Keratinocyte (primary cell): ENCODE measurements at regions not wholly inside any gene's neighbourhood (a gene's known extent, or its start where the extent isn't known, plus 50 kb on each side); places are given as distances from the start of the nearest gene placed in this dataset.
"Not testable (repeated sequence)": the region's sequence is repeated elsewhere in the genome, so short reads cannot be mapped to it uniquely, and the experiment has no call there.

ENCODE experiments used
- DNase-seq: peaks from one replicate; pipeline ENCODE4 v3.0.0-alpha.2; 2011; ENCODE audit warnings: low read depth, missing footprints, low spot score
- FAIRE-seq: peaks from 2 replicates; lab custom pipeline; 2011; peaks lifted over from hg19 to GRCh38; lab: Jason Lieb, UNC
- H2AFZ ChIP-seq: 2 replicates; pipeline ENCODE4 v1.6.0; 2012; ENCODE audit warnings: low read length, control low read depth, inconsistent platforms; ENCODE audit not compliant: control insufficient read depth
- H3K27ac ChIP-seq: 2 replicates; pipeline ENCODE4 v1.5.1; 2011; ENCODE audit warnings: low read length; ENCODE audit not compliant: control insufficient read depth, insufficient read depth
- H3K27me3 ChIP-seq: 3 replicates; pipeline ENCODE4 v1.6.0; 2011; ENCODE audit warnings: low read length; ENCODE audit not compliant: control insufficient read depth, insufficient read depth; ENCODE audit errors: extremely low read depth
- H3K36me3 ChIP-seq, 2 experiments: 2 replicates in 1 of 2; 3 replicates in 1 of 2; pipeline ENCODE4 v1.5.1; 2011; ENCODE audit warnings: low read length in 2 of 2, mild to moderate bottlenecking in 1 of 2; ENCODE audit not compliant: control insufficient read depth in 2 of 2, insufficient read depth in 2 of 2; ENCODE audit errors: extremely low read depth in 1 of 2
- H3K4me1 ChIP-seq: 3 replicates; pipeline ENCODE4 v1.5.1; 2011; ENCODE audit warnings: low read length; ENCODE audit not compliant: control insufficient read depth, insufficient read depth; ENCODE audit errors: extremely low read depth
- H3K4me2 ChIP-seq: 3 replicates; pipeline ENCODE4 v1.6.0; 2011; ENCODE audit warnings: low read depth, low read length; ENCODE audit not compliant: control insufficient read depth, insufficient read depth; ENCODE audit errors: extremely low read depth
- H3K4me3 ChIP-seq, 3 experiments: fragments of 200-600 bp in 1 of 3; sonication (generic) in 1 of 3; 2 replicates in 2 of 3; 3 replicates in 1 of 3; pipeline ENCODE4 v1.5.1; 2011 to 2016; ENCODE audit warnings: low read length in 3 of 3, mild to moderate bottlenecking in 3 of 3, control low read depth in 2 of 3, inconsistent platforms in 1 of 3, low read depth in 1 of 3, mixed read lengths in 1 of 3, mixed run types in 1 of 3, moderate library complexity in 1 of 3; ENCODE audit not compliant: control insufficient read depth in 2 of 3, insufficient read depth in 2 of 3; ENCODE audit errors: extremely low read depth in 1 of 3
- H3K79me2 ChIP-seq: 2 replicates; pipeline ENCODE4 v1.6.0; 2012; ENCODE audit warnings: low read length; ENCODE audit not compliant: control insufficient read depth, insufficient read depth
- H3K9ac ChIP-seq: 3 replicates; pipeline ENCODE4 v1.6.0; 2011; ENCODE audit warnings: low read length; ENCODE audit not compliant: control insufficient read depth, insufficient read depth; ENCODE audit errors: extremely low read depth
- H3K9me1 ChIP-seq: 3 replicates; pipeline ENCODE4 v1.6.0; 2011; ENCODE audit warnings: low read length; ENCODE audit not compliant: control insufficient read depth, insufficient read depth; ENCODE audit errors: extremely low read depth
- H3K9me3 ChIP-seq: 2 replicates; pipeline ENCODE4 v1.5.1; 2012; ENCODE audit warnings: low read depth, low read length; ENCODE audit not compliant: control insufficient read depth
- H4K20me1 ChIP-seq: 3 replicates; pipeline ENCODE4 v1.6.0; 2011; ENCODE audit warnings: low read length; ENCODE audit not compliant: control insufficient read depth, insufficient read depth; ENCODE audit errors: extremely low read depth
- dilution Hi-C: fragments of 300-500 bp; cut with MboI; formaldehyde crosslinking; loops from one replicate; pipeline ENCODE4 v1.7.0; 2020; ENCODE audit warnings: low sequenced_read_pairs; ENCODE audit not compliant: extremely low pct_ligation_motif_present

- H3K9me3 ChIP-seq, DNase-seq, dilution Hi-C loops, H3K27me3 ChIP-seq, H3K36me3 ChIP-seq, FAIRE-seq, H3K27ac ChIP-seq, H4K20me1 ChIP-seq, H3K4me1 ChIP-seq, H3K9ac ChIP-seq, H3K4me3 ChIP-seq, H2AFZ ChIP-seq, H3K4me2 ChIP-seq, H3K79me2 ChIP-seq, H3K9me1 ChIP-seq: not testable (repeated sequence)
Observed at GRCh38 chr1:146448212-146448876, 219.5 kb upstream of the NOTCH2NLA start.

- H3K27me3 ChIP-seq, H3K36me3 ChIP-seq, dilution Hi-C loops, H3K27ac ChIP-seq, H3K79me2 ChIP-seq, DNase-seq, FAIRE-seq, H3K9ac ChIP-seq, H3K4me1 ChIP-seq, H3K9me3 ChIP-seq, H4K20me1 ChIP-seq, H3K9me1 ChIP-seq: not testable (repeated sequence)
- Histone ChIP-seq H3K4me2 (peak overlapping the region; percentile 37), H3K4me3 (peak overlapping the region in 2 of 3 experiments; percentile 27 to 34), H2AFZ (peak overlapping the region; percentile 74)
Observed at GRCh38 chr1:146443871-146444222, 215.0 kb upstream of the NOTCH2NLA start.

DNA sequence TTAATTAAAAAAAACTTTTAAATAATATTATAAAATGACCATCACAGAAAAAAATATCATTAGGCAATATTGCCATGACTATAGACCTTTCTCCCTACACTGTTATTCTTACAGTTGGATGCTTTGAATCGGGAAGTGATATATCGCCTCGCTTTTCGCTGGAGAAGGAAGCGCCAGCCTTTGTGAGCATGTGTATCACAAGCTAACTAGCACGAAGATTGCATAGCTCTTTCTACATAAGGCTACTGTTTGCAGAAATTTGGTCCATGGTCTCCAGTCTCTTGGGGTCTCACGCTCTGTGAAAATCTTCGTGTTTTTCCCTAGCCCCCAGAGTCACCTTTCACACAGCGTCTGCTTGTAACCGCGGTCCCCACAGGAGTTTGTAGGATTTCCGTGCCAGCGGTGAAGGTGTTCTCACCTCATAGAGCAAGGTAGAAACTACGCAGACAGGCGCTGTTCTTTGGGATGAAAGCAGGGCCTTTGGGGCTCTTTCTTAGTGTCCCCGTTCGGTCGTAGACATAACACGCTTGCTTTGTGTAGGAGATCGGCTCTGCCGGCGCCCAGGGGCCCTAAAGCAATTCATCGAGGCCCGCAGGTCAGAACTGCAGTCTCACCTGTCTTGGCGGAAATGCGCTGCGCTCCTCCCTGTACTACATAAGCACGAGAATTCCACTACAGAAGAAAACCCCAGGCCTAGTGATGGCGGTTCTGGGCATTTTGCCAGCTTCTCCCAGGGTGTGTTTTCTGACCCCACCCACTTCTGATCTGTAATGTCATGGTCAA, 214.5 kb upstream of the NOTCH2NLA start:
- dilution Hi-C loops, H2AFZ ChIP-seq, H3K9me3 ChIP-seq, H3K27me3 ChIP-seq, H4K20me1 ChIP-seq, H3K9me1 ChIP-seq, H3K27ac ChIP-seq, H3K36me3 ChIP-seq, DNase-seq, H3K4me3 ChIP-seq, H3K9ac ChIP-seq, H3K4me1 ChIP-seq, H3K79me2 ChIP-seq, H3K4me2 ChIP-seq: not testable (repeated sequence)
- FAIRE-seq = peak; percentile 77

DNA sequence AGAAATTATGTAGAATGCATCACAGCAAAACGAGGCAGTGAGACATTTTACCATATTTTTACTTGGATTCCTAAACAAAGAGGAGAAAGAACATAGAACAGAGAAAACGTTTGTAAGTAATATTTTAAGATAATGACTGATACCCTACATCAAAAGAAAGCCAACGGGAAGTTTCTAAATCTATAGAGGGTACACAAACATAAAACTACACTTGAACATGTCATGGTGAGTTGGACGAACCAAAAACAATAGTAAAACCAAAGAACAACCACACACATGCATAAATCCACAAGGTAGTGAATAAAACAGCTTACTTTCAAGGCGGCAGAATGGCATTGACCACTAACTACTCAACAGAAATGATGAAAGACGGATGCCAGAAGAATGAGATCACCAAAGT, 209.7 kb upstream of the NOTCH2NLA start:
- H3K9me3 ChIP-seq, H4K20me1 ChIP-seq, H3K4me1 ChIP-seq, H3K9me1 ChIP-seq, H3K36me3 ChIP-seq, H2AFZ ChIP-seq, DNase-seq, H3K4me3 ChIP-seq, H3K27me3 ChIP-seq, H3K4me2 ChIP-seq, H3K9ac ChIP-seq, H3K27ac ChIP-seq, H3K79me2 ChIP-seq, FAIRE-seq, dilution Hi-C loops: not testable (repeated sequence)

DNA sequence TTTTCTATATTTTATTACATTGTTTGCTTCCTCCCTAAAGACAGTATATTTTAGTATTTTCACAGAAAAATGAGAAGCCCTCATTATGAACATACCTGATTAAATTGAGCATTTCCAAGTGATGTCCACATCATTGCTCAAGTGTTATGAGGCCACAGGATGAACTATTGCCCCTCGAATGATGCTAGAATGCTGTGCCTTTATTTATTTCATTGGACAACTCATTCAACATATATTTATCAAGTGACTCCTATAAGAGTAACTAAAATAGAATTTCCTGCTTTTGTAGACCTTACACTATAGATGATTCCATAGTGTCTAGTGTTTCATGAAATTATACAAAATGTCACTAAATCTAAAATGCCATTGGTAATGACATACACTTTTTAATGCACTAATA, 187.8 kb upstream of the NOTCH2NLA start:
- H3K9me3 ChIP-seq, H3K4me1 ChIP-seq, DNase-seq, H3K27ac ChIP-seq, H3K4me3 ChIP-seq, FAIRE-seq, H3K9me1 ChIP-seq, H4K20me1 ChIP-seq, H3K9ac ChIP-seq, H3K79me2 ChIP-seq, H3K36me3 ChIP-seq, dilution Hi-C loops, H3K27me3 ChIP-seq, H3K4me2 ChIP-seq, H2AFZ ChIP-seq: not testable (repeated sequence)
